GM12873 (cell line): ENCODE measurements at regions not wholly inside any gene's neighbourhood (a gene's known extent, or its start where the extent isn't known, plus 50 kb on each side); places are given as distances from the start of the nearest gene placed in this dataset.
A peak's percentile ranks its signal among the peaks of the same experiment; 100 is the strongest.

Source experiments
- TF ChIP-seq, protein P1 (sequence below): IDR thresholded peaks from 2 replicates; pipeline ENCODE4 v1.5.1; 2012; ENCODE audit warnings: low read depth, mild to moderate bottlenecking, moderate library complexity, low read length, control low read depth; ENCODE audit not compliant: insufficient read depth; ENCODE audit errors: missing control alignments

DNA sequence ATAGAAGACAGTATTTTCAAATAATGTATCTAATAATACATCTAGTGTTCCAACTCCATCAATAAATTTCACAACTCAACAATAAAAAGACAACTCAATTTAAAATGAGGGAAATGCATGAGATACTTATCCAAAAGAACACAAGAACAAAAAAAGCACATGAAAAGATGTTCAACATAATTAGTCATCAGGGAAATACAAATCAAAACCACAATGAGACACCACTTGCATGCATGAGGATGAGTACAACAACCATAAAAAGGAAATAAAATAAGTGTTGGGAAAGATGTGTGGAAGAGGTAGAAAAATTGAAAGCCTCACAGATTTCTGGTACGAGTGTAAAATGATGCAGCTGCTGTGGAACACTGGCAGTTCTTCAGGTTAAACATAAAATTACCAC is 111.6 kb upstream of the PTPRZ1 start:
- TF ChIP-seq, protein P1, sequence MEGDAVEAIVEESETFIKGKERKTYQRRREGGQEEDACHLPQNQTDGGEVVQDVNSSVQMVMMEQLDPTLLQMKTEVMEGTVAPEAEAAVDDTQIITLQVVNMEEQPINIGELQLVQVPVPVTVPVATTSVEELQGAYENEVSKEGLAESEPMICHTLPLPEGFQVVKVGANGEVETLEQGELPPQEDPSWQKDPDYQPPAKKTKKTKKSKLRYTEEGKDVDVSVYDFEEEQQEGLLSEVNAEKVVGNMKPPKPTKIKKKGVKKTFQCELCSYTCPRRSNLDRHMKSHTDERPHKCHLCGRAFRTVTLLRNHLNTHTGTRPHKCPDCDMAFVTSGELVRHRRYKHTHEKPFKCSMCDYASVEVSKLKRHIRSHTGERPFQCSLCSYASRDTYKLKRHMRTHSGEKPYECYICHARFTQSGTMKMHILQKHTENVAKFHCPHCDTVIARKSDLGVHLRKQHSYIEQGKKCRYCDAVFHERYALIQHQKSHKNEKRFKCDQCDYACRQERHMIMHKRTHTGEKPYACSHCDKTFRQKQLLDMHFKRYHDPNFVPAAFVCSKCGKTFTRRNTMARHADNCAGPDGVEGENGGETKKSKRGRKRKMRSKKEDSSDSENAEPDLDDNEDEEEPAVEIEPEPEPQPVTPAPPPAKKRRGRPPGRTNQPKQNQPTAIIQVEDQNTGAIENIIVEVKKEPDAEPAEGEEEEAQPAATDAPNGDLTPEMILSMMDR, result no peak

DNA sequence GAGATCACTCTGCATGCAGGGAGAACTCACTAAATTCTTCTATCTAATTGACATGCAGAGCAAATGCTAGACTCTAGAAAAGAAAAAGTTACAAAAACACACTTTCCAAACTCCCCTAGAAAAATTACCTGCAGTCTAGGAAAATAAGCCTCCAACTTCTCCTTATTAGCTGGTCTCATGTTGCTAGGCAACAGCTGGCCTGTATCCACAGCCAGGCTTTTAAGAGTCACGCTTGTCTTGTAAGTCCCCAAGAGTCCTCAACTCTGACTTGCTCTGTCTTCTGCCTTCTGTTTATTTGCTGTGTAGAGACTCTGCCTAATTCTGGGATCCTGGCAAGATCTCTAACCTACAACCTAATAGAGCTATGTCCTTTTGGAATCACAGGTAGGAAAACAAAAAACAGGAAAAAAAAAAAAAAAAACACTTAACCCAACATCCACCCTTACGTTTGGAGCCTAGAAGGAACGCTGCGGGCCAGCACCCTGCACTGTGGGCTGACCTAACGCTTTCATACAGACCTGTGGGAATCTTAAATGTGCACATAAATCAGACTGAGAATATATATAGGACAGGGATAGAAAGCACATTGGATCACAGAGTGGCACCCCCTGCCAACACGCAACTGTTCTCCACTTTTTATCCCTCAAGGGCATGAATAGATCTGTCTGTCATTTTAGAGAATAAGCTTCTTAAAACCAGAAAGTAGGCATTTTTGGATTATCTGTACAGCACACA is 117.0 kb upstream of the PTPRZ1 start:
- TF ChIP-seq, protein P1, result no peak

DNA sequence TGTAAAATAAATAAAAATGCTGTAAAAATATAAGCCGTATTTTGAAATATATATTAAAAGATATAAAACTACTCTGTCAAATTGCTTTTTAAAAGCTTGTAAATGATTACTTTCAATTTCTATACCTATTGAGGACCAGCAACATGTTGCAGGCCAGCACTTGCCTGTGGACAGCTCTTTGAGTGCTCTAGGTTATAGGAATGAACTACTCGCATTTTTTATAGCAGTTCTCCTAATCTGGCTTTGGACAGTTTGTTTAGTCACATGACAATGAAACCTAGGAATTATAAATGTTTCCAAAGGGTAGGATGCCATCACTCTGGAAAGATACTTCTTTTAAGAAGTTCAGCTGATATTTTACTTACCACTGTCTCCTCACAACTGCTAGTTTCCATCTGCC is 117.7 kb upstream of the PTPRZ1 start:
- TF ChIP-seq, protein P1, result no peak

DNA sequence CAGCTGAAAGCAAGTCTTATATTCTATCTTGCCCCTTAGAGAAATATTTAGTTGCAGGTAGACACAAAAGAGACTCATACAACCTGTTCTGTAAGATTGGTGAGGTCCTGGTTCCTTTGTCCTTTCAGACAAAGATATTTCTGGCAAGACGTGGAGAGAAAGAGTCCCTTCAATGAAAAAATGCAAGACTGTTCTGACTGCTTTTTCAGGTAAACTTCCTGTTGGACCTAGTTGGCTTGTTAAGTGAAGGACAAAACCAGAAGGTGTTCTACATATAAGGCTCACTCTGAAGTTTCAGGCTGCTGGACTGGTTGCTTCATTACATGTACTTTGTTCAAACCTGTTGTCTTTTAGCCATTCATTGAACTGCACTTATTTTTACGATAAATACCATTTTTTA is 119.0 kb upstream of the PTPRZ1 start:
- TF ChIP-seq, protein P1, result no peak

DNA sequence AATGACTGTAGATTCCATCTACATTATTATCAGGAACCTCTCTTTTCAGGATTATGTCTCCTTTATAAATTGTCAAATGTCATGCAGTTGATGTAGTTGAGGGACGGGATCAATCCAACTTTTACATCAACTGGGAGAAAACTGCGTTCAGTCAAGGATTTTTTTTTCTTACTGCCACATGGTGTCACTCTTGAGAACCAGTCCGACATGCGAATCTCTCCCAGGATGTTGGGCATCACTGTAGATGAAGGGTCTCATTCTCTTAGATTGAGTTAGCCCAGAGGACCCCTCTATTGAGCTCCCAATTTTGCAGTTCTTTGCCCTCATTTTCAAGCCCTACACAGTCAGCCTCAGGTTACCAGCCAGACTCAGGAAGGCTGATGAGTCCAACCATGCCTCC is 120.3 kb upstream of the PTPRZ1 start:
- TF ChIP-seq, protein P1, result peak; percentile 42

DNA sequence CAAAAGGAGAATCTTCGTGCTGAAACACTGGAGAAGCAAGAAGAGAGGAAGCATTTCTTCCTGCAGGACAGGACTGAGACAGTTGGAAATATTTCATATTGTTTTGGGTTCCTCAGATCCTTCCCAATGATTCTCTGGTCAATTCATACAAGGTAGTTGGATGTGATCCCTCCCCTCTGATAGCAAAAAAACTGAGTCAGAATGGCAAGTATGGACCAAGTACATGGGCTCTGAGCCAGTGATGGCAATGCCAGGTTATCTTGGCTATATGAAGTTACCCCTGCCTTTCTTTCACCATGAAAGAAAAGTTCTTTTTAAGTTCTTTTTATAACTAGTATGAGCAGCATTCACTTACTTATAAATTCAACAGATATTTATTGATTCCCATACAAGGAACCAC is 124.4 kb upstream of the PTPRZ1 start:
- TF ChIP-seq, protein P1, result no peak

DNA sequence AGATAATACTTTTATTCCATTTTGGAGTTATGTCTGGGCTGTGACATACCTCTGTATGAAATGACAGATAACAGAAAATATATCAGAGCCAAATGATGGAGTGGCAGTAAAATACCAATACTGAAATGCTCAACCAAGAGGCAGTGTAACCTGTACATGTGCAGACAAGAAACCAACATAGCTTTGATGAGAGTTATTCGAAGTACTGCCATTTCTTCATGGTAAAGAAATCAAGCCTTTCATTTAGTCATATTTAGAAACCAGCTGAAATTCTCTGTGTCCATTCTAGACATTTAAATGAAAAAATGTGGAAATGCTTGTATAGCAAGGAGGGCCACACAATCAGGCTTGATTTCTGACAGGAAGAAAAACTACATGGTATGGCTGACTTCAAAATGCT is 127.1 kb upstream of the PTPRZ1 start:
- TF ChIP-seq, protein P1, result no peak
